OCI-LY7 (cell line): ENCODE measurements at regions not wholly inside any gene's neighbourhood (a gene's known extent, or its start where the extent isn't known, plus 50 kb on each side); places are given as distances from the start of the nearest gene placed in this dataset.

ENCODE experiments used
- BruUV-seq: library from RNA; stranded (reverse); fragments of 400-500 nt; replicated peaks from 2 replicates; lab custom pipeline; 2021; lab: Mats Ljungman, UMichigan
- CTCF ChIA-PET: fragments of 300-600 bp; sonication (Branson Sonifier 250); formaldehyde crosslinking; loops from one replicate; lab custom pipeline; 2022; ENCODE audit warnings: antibody characterized with exemption; ENCODE audit not compliant: unreplicated experiment; lab: Charles Lee
- POLR2A ChIA-PET: fragments of 300-600 bp; sonication (Branson Sonifier 250); formaldehyde crosslinking; loops from one replicate; lab custom pipeline; 2022; ENCODE audit warnings: antibody characterized with exemption; lab: Charles Lee
- DNase-seq: peaks from one replicate; pipeline ENCODE4 v3.0.0-alpha.2; 2015; ENCODE audit warnings: low spot score
- H2AFZ ChIP-seq: fragments of 200-600 bp; sonication (generic), shearing (Covaris generic); 2 replicates; pipeline ENCODE4 v1.6.1; 2014; ENCODE audit warnings: mild to moderate bottlenecking, antibody characterized with exemption, low read length, moderate library complexity
- H3K27ac ChIP-seq: fragments of 200-600 bp; sonication (generic); 2 replicates; pipeline ENCODE4 v1.5.1; 2014; ENCODE audit warnings: mixed run types, low read depth, mild to moderate bottlenecking, moderate library complexity, low read length, inconsistent platforms; ENCODE audit not compliant: poor library complexity, severe bottlenecking
- H3K36me3 ChIP-seq: fragments of 200-600 bp; sonication (generic); 2 replicates; pipeline ENCODE4 v1.6.1; 2014; ENCODE audit warnings: mild to moderate bottlenecking, antibody characterized with exemption, low read length, moderate library complexity, mixed read lengths; ENCODE audit not compliant: insufficient read depth
- H3K4me1 ChIP-seq: fragments of 200-600 bp; sonication (generic); 2 replicates; pipeline ENCODE4 v1.5.1; 2014; ENCODE audit warnings: mild to moderate bottlenecking, low read length; ENCODE audit not compliant: insufficient read depth, poor library complexity, severe bottlenecking
- H3K4me2 ChIP-seq: fragments of 200-600 bp; sonication (generic); 2 replicates; pipeline ENCODE4 v1.6.1; 2014; ENCODE audit warnings: mild to moderate bottlenecking, low read length
- H3K4me3 ChIP-seq: fragments of 200-600 bp; sonication (generic); 2 replicates; pipeline ENCODE4 v1.5.1; 2014; ENCODE audit warnings: mild to moderate bottlenecking, low read depth, low read length; ENCODE audit not compliant: poor library complexity, severe bottlenecking
- H3K79me2 ChIP-seq: fragments of 200-600 bp; sonication (generic); 2 replicates; pipeline ENCODE4 v1.6.1; 2016; ENCODE audit warnings: low read depth, mild to moderate bottlenecking, low read length, moderate library complexity, mixed read lengths; ENCODE audit not compliant: insufficient read depth
- H3K9me2 ChIP-seq: fragments of 200-600 bp; sonication (generic); 2 replicates; pipeline ENCODE4 v1.6.1; 2016; ENCODE audit warnings: mild to moderate bottlenecking, low read length, mixed read lengths; ENCODE audit not compliant: insufficient read depth
- H3K9me3 ChIP-seq: fragments of 200-600 bp; sonication (generic); 2 replicates; pipeline ENCODE4 v1.6.1; 2014; ENCODE audit warnings: mild to moderate bottlenecking, mixed run types, low read length, mixed read lengths
- H4K20me1 ChIP-seq: fragments of 200-600 bp; sonication (generic); 2 replicates; pipeline ENCODE4 v1.6.1; 2014; ENCODE audit warnings: mild to moderate bottlenecking, antibody characterized with exemption, low read length, moderate library complexity, mixed read lengths; ENCODE audit not compliant: insufficient read depth
- CTCF ChIP-seq: fragments of 200-600 bp; sonication (generic); conservative IDR thresholded peaks from 2 replicates; pipeline ENCODE4 v1.5.1; 2014; ENCODE audit warnings: mild to moderate bottlenecking, antibody characterized with exemption, low read length, moderate library complexity, mixed read lengths
- EZH2phosphoT487 ChIP-seq: fragments of 200-600 bp; sonication (generic); IDR thresholded peaks from 2 replicates; pipeline ENCODE4 v1.6.1; 2018; ENCODE audit warnings: low read depth, borderline replicate concordance, mild to moderate bottlenecking, mixed run types, antibody characterized with exemption, low read length, moderate library complexity, mixed read lengths
- intact Hi-C: fragments of 100-400 bp; cut with micrococcal nuclease; formaldehyde crosslinking; loops from one replicate; pipeline ENCODE4 v1.10.0; 2022; ENCODE audit not compliant: unreplicated experiment

GRCh38 chr2:58503918-58504317 is 262.8 kb upstream of the FANCL start:
- no peak overlapping the region for H3K4me2 ChIP-seq
- no peaks in the 10 kb centered on the region for H3K36me3 ChIP-seq
- no peak for DNase-seq
- H3K4me3 ChIP-seq: no peak overlapping the region
- BruUV-seq: no TSS peak
- no peaks in the 10 kb centered on the region for H3K79me2 ChIP-seq
- H3K9me2 ChIP-seq: no peaks in the 10 kb centered on the region
- no peaks in the 10 kb centered on the region for H3K4me1 ChIP-seq
- no peaks in the 10 kb centered on the region for H3K9me3 ChIP-seq
- CTCF ChIA-PET: no interaction called here
- no peak overlapping the region for H3K27ac ChIP-seq
- TF ChIP-seq EZH2phosphoT487 (no peak), CTCF (no peak)
- H4K20me1 ChIP-seq: no peaks in the 10 kb centered on the region
- intact Hi-C loops: no loop called here
- POLR2A ChIA-PET: no interaction called here
- no peak overlapping the region for H2AFZ ChIP-seq

- BruUV-seq: no TSS peak
- intact Hi-C loops: no loop called here
- no peaks in the 10 kb centered on the region for H3K9me3 ChIP-seq
- no peaks in the 10 kb centered on the region for H3K79me2 ChIP-seq
- no peak overlapping the region for H3K4me2 ChIP-seq
- H3K27ac ChIP-seq: no peak overlapping the region
- ChIA-PET POLR2A (no interaction called here), CTCF (no interaction called here)
- no peak for DNase-seq
- H4K20me1 ChIP-seq: no peaks in the 10 kb centered on the region
- H2AFZ ChIP-seq: no peak overlapping the region
- no peak overlapping the region for H3K4me3 ChIP-seq
- no peaks in the 10 kb centered on the region for H3K9me2 ChIP-seq
- TF ChIP-seq EZH2phosphoT487 (no peak), CTCF (no peak)
- no peaks in the 10 kb centered on the region for H3K4me1 ChIP-seq
- H3K36me3 ChIP-seq: no peaks in the 10 kb centered on the region
Observed at GRCh38 chr2:58502931-58503330, 261.8 kb upstream of the FANCL start.

GRCh38 chr2:58501371-58502160 is 260.4 kb upstream of the FANCL start:
- Histone ChIP-seq H2AFZ (no peak overlapping the region), H3K9me2 (no peaks in the 10 kb centered on the region), H3K9me3 (no peaks in the 10 kb centered on the region), H3K4me2 (no peak overlapping the region), H3K79me2 (no peaks in the 10 kb centered on the region), H3K36me3 (no peaks in the 10 kb centered on the region), H3K27ac (no peak overlapping the region), H3K4me1 (no peaks in the 10 kb centered on the region), H4K20me1 (no peaks in the 10 kb centered on the region), H3K4me3 (no peak overlapping the region)
- BruUV-seq: no TSS peak
- DNase-seq: no peak
- CTCF ChIA-PET: no interaction called here
- TF ChIP-seq EZH2phosphoT487 (no peak), CTCF (no peak)
- intact Hi-C loops: no loop called here
- POLR2A ChIA-PET: interaction anchor here (0.6 kb wide), 1 partner anchor 133 kb away, joined by 3 read pairs; no protein-coding TSS in a partner anchor
